ENCODE measurements at regions not wholly inside any gene's neighbourhood (a gene's known extent, or its start where the extent isn't known, plus 50 kb on each side); places are given as distances from the start of the nearest gene placed in this dataset.

GRCh38 chr5:31066655-31067328 is 126.7 kb upstream of the CDH6 start:
- no peak overlapping the region for H3K27ac ChIP-seq (ENCODE audit: low read depth in 1 of 3, low read length in 2 of 3)
- H3K36me3 ChIP-seq (ENCODE audit: control insufficient read depth in 3 of 3, insufficient read depth in 2 of 3, low read depth in 1 of 3, low read length in 3 of 3): no peaks in the 10 kb centered on the region
- DNase-seq: no peak
- FAIRE-seq: no peak
- H3K9me3 ChIP-seq (ENCODE audit: control insufficient read depth in 2 of 2, insufficient read depth in 1 of 2, low read depth in 1 of 2, low read length in 1 of 2): no peaks in the 10 kb centered on the region
- whole genome bisulfite sequencing, 3 donors: 71 to 80% (median 72%) methylated on average over 5 of the region's 5 CpGs
- no peak overlapping the region for H3K4me3 ChIP-seq (ENCODE audit: low read depth in 1 of 3, low read length in 3 of 3)
- H3K27me3 ChIP-seq (ENCODE audit: control insufficient read depth in 3 of 3, insufficient read depth in 3 of 3, low read length in 3 of 3): no peaks in the 10 kb centered on the region
- H3K4me1 ChIP-seq (ENCODE audit: control insufficient read depth in 3 of 3, insufficient read depth in 2 of 3, low read depth in 1 of 3, low read length in 2 of 3): no peaks in the 10 kb centered on the region

DNA sequence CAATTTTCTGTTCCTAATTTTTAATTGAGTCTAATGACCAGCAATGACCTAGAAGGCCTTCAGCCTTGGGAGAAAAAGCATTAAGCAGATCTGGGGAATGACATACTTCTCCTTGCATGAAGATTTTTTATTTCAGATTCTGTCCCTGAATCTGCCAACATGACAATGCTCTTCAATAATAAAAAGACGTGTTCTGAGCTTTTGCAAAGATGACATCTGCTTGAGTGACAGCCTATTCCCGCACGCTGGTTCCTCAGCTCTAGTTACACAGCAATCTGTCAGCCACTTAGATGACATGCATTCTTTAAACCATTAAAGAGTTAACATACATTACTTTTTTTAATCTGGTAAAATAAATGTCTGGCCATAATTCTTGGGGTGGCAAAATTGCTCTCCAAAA is 129.3 kb upstream of the CDH6 start:
- 76 to 87% (median 82%) methylated on average over 3 of the region's 3 CpGs for WGBS, 3 donors
- DNase-seq: no peak
- Histone ChIP-seq H3K27ac (ENCODE audit: low read depth in 1 of 3, low read length in 2 of 3) (no peak overlapping the region), H3K9me3 (ENCODE audit: control insufficient read depth in 2 of 2, insufficient read depth in 1 of 2, low read depth in 1 of 2, low read length in 1 of 2) (no peaks in the 10 kb centered on the region), H3K27me3 (ENCODE audit: control insufficient read depth in 3 of 3, insufficient read depth in 3 of 3, low read length in 3 of 3) (no peaks in the 10 kb centered on the region), H3K4me1 (ENCODE audit: control insufficient read depth in 3 of 3, insufficient read depth in 2 of 3, low read depth in 1 of 3, low read length in 2 of 3) (peaks cover 0 to 19% (median 0%) of the 10 kb centered on the region in 3 donors), H3K36me3 (ENCODE audit: control insufficient read depth in 3 of 3, insufficient read depth in 2 of 3, low read depth in 1 of 3, low read length in 3 of 3) (no peaks in the 10 kb centered on the region), H3K4me3 (ENCODE audit: low read depth in 1 of 3, low read length in 3 of 3) (no peak overlapping the region)
- FAIRE-seq: no peak

GRCh38 chr5:31062902-31063580 is 130.4 kb upstream of the CDH6 start:
- DNase-seq (no peak), FAIRE-seq (no peak)
- no peaks in the 10 kb centered on the region for H3K36me3 ChIP-seq (ENCODE audit: control insufficient read depth in 3 of 3, insufficient read depth in 2 of 3, low read depth in 1 of 3, low read length in 3 of 3)
- no peaks in the 10 kb centered on the region for H3K27me3 ChIP-seq (ENCODE audit: control insufficient read depth in 3 of 3, insufficient read depth in 3 of 3, low read length in 3 of 3)
- peaks cover 0 to 19% (median 0%) of the 10 kb centered on the region in 3 donors for H3K4me1 ChIP-seq (ENCODE audit: control insufficient read depth in 3 of 3, insufficient read depth in 2 of 3, low read depth in 1 of 3, low read length in 2 of 3)
- no peak overlapping the region for H3K27ac ChIP-seq (ENCODE audit: low read depth in 1 of 3, low read length in 2 of 3)
- WGBS, 3 donors: 80 to 93% (median 83%) methylated on average over 3 of the region's 3 CpGs
- no peak overlapping the region for H3K4me3 ChIP-seq (ENCODE audit: low read depth in 1 of 3, low read length in 3 of 3)
- H3K9me3 ChIP-seq (ENCODE audit: control insufficient read depth in 2 of 2, insufficient read depth in 1 of 2, low read depth in 1 of 2, low read length in 1 of 2): peaks cover 0 to 3% of the 10 kb centered on the region in 2 donors

DNA sequence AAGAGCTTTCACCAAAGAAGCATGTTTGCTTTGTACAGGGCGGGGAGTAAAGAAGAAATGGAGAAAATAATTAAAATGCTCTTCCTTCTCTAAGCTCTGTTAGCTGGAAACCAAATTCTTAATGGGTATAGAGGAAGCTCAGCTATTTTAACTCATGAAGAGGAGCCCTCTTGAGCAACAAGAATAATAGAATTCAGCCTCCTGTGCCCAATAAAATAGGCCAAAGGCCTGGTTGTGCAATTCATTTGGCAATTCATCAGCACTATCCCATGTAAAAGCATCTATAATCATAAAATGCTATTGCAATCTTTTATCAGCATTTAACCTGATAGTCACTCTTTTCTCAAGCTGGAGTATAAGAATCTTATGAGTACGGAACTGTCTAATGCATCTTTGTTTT is 133.6 kb upstream of the CDH6 start:
- Histone ChIP-seq H3K27ac (ENCODE audit: low read depth in 1 of 3, low read length in 2 of 3) (no peak overlapping the region), H3K36me3 (ENCODE audit: control insufficient read depth in 3 of 3, insufficient read depth in 2 of 3, low read depth in 1 of 3, low read length in 3 of 3) (no peaks in the 10 kb centered on the region), H3K9me3 (ENCODE audit: control insufficient read depth in 2 of 2, insufficient read depth in 1 of 2, low read depth in 1 of 2, low read length in 1 of 2) (peaks cover 0 to 6% of the 10 kb centered on the region in 2 donors), H3K4me1 (ENCODE audit: control insufficient read depth in 3 of 3, insufficient read depth in 2 of 3, low read depth in 1 of 3, low read length in 2 of 3) (peaks cover 0 to 19% (median 0%) of the 10 kb centered on the region in 3 donors), H3K27me3 (ENCODE audit: control insufficient read depth in 3 of 3, insufficient read depth in 3 of 3, low read length in 3 of 3) (no peaks in the 10 kb centered on the region), H3K4me3 (ENCODE audit: low read depth in 1 of 3, low read length in 3 of 3) (no peak overlapping the region)
- 39 to 65% (median 45%) methylated on average over 2 of the region's 2 CpGs for WGBS, 3 donors
- FAIRE-seq (no peak), DNase-seq (peak; percentile 74 to 81)

DNA sequence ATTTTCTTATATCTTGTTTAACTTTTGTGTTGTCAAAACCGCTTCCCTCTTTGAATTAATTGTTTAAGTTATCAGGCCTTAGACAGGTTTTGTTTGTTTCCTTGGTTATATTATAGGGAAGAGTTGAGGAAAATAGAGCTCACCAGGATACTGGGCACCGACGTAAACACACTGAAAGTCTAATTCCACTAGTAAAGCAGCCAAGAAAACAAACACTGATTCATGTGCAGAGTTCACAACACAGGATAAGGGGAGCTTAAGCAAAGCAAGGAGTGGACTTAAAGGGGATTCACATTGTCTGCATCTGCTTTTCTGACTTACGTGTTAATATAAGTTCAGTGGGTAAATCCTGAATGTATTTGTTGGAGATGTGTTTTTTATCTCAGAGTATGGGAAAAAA is 139.0 kb upstream of the CDH6 start:
- Histone ChIP-seq H3K27ac (ENCODE audit: low read depth in 1 of 3, low read length in 2 of 3) (no peak overlapping the region), H3K36me3 (ENCODE audit: control insufficient read depth in 3 of 3, insufficient read depth in 2 of 3, low read depth in 1 of 3, low read length in 3 of 3) (no peaks in the 10 kb centered on the region), H3K4me1 (ENCODE audit: control insufficient read depth in 3 of 3, insufficient read depth in 2 of 3, low read depth in 1 of 3, low read length in 2 of 3) (peaks cover 0 to 3% (median 0%) of the 10 kb centered on the region in 3 donors), H3K4me3 (ENCODE audit: low read depth in 1 of 3, low read length in 3 of 3) (no peak overlapping the region), H3K27me3 (ENCODE audit: control insufficient read depth in 3 of 3, insufficient read depth in 3 of 3, low read length in 3 of 3) (no peaks in the 10 kb centered on the region), H3K9me3 (ENCODE audit: control insufficient read depth in 2 of 2, insufficient read depth in 1 of 2, low read depth in 1 of 2, low read length in 1 of 2) (peaks cover 0 to 6% of the 10 kb centered on the region in 2 donors)
- no peak for FAIRE-seq
- 23 to 43% (median 28%) methylated on average over 4 of the region's 4 CpGs for WGBS, 3 donors
- DNase-seq: peak in 1 of 2 donors; percentile 21

DNA sequence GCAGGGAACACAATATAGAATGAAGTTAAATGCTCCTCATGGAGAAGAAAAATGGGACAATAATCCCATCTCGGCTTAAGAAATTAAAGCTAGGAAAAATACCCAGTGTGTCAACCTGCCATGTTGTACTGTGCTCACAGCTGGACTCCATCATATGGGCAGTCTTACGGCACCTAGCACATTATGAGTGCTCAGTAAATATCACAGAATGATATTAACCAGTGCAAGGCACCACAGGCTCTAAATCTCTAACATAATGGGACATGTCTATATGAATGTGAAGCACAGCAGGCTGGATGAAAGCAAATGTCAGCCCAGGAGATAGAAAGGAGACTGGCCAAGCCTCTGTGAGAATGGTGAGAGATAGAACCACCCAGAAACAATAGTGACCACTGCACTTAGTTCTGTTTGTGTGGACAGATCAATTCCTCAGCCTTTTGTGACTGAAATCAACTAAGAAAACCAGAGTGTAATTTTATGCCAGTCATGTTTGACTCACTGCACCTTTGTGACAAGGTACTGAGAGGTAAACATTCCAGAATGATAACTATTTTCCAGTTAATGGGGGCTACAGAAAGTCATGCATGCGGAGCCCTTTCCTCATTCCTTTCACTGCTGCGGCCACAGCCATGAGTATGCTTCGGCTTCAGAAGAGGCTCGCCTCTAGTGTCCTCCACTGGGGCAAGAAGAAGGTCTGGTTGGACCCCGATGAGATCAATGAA is 140.4 kb upstream of the CDH6 start:
- 84 to 93% (median 92%) methylated on average over 7 of the region's 7 CpGs for WGBS, 3 donors
- H3K4me1 ChIP-seq (ENCODE audit: control insufficient read depth in 3 of 3, insufficient read depth in 2 of 3, low read depth in 1 of 3, low read length in 2 of 3): peaks cover 0 to 12% (median 0%) of the 10 kb centered on the region in 3 donors
- FAIRE-seq (no peak), DNase-seq (no peak)
- no peaks in the 10 kb centered on the region for H3K36me3 ChIP-seq (ENCODE audit: control insufficient read depth in 3 of 3, insufficient read depth in 2 of 3, low read depth in 1 of 3, low read length in 3 of 3)
- no peak overlapping the region for H3K4me3 ChIP-seq (ENCODE audit: low read depth in 1 of 3, low read length in 3 of 3)
- H3K27ac ChIP-seq (ENCODE audit: low read depth in 1 of 3, low read length in 2 of 3): no peak overlapping the region
- no peaks in the 10 kb centered on the region for H3K27me3 ChIP-seq (ENCODE audit: control insufficient read depth in 3 of 3, insufficient read depth in 3 of 3, low read length in 3 of 3)
- H3K9me3 ChIP-seq (ENCODE audit: control insufficient read depth in 2 of 2, insufficient read depth in 1 of 2, low read depth in 1 of 2, low read length in 1 of 2): peaks cover 0 to 3% of the 10 kb centered on the region in 2 donors

DNA sequence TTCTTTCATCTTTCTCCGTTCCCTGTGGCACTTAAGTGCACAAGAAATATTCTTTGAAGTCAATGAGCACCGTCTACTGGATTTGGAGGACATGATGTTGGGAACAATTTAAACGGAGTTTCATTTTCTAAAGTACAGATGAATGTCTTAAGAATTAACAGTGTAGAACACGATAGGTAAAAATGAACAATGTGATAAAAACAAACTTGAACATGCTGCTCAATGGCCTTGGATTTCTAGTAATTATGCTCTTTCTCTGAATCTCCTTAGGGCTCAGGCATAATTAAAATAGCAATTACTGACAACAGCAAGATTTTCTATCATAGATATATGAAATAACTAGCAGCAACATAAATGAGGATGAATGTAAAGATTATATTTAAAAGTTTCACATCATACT is 142.2 kb upstream of the CDH6 start:
- Histone ChIP-seq H3K4me3 (ENCODE audit: low read depth in 1 of 3, low read length in 3 of 3) (no peak overlapping the region), H3K27me3 (ENCODE audit: control insufficient read depth in 3 of 3, insufficient read depth in 3 of 3, low read length in 3 of 3) (no peaks in the 10 kb centered on the region), H3K27ac (ENCODE audit: low read depth in 1 of 3, low read length in 2 of 3) (no peak overlapping the region), H3K4me1 (ENCODE audit: control insufficient read depth in 3 of 3, insufficient read depth in 2 of 3, low read depth in 1 of 3, low read length in 2 of 3) (peaks cover 0 to 12% (median 0%) of the 10 kb centered on the region in 3 donors), H3K36me3 (ENCODE audit: control insufficient read depth in 3 of 3, insufficient read depth in 2 of 3, low read depth in 1 of 3, low read length in 3 of 3) (no peaks in the 10 kb centered on the region), H3K9me3 (ENCODE audit: control insufficient read depth in 2 of 2, insufficient read depth in 1 of 2, low read depth in 1 of 2, low read length in 1 of 2) (peaks cover 0 to 3% of the 10 kb centered on the region in 2 donors)
- FAIRE-seq: no peak
- WGBS, 3 donors: 80 to 94% (median 84%) methylated on average over 4 of the region's 4 CpGs
- DNase-seq: no peak

- FAIRE-seq: no peak
Measured at GRCh38 chr5:31049936-31050704, 143.4 kb upstream of the CDH6 start.

More at GRCh38 chr5:31049936-31050704, 143.4 kb upstream of the CDH6 start:
- no peaks in the 10 kb centered on the region for H3K36me3 ChIP-seq (ENCODE audit: control insufficient read depth in 3 of 3, insufficient read depth in 2 of 3, low read depth in 1 of 3, low read length in 3 of 3)
- WGBS, 3 donors: 73 to 95% (median 78%) methylated on average over 2 of the region's 2 CpGs
- no peaks in the 10 kb centered on the region for H3K9me3 ChIP-seq (ENCODE audit: control insufficient read depth in 2 of 2, insufficient read depth in 1 of 2, low read depth in 1 of 2, low read length in 1 of 2)
- no peak overlapping the region for H3K27ac ChIP-seq (ENCODE audit: low read depth in 1 of 3, low read length in 2 of 3)
- H3K4me3 ChIP-seq (ENCODE audit: low read depth in 1 of 3, low read length in 3 of 3): no peak overlapping the region
- DNase-seq: no peak
- H3K27me3 ChIP-seq (ENCODE audit: control insufficient read depth in 3 of 3, insufficient read depth in 3 of 3, low read length in 3 of 3): no peaks in the 10 kb centered on the region
- H3K4me1 ChIP-seq (ENCODE audit: control insufficient read depth in 3 of 3, insufficient read depth in 2 of 3, low read depth in 1 of 3, low read length in 2 of 3): peaks cover 0 to 12% (median 0%) of the 10 kb centered on the region in 3 donors

Measured in small intestine (tissue), 7 donors.